Osteoblast (primary cell): ENCODE measurements at regions not wholly inside any gene's neighbourhood (a gene's known extent, or its start where the extent isn't known, plus 50 kb on each side); places are given as distances from the start of the nearest gene placed in this dataset.
"Not testable (repeated sequence)": the region's sequence is repeated elsewhere in the genome, so short reads cannot be mapped to it uniquely, and the experiment has no call there.

Experiments
- DNase-seq: peaks from one replicate; pipeline ENCODE4 v3.0.0; 2011; ENCODE audit warnings: low spot score, mixed read lengths; ENCODE audit not compliant: insufficient read length; ENCODE audit errors: missing footprints
- H2AFZ ChIP-seq: 2 replicates; pipeline ENCODE4 v1.6.0; 2011; ENCODE audit warnings: mild to moderate bottlenecking, low read length
- H3K27ac ChIP-seq: 2 replicates; pipeline ENCODE4 v1.5.1; 2011; ENCODE audit warnings: mild to moderate bottlenecking, low read depth, low read length, moderate library complexity
- H3K27me3 ChIP-seq: 2 replicates; pipeline ENCODE4 v1.6.0; 2012; ENCODE audit warnings: mild to moderate bottlenecking, control low read depth, inconsistent platforms, low read length, moderate library complexity; ENCODE audit not compliant: insufficient read depth
- H3K36me3 ChIP-seq: 2 replicates; pipeline ENCODE4 v1.5.1; 2011; ENCODE audit warnings: mild to moderate bottlenecking, low read length, control low read depth, moderate library complexity; ENCODE audit not compliant: insufficient read depth
- H3K4me1 ChIP-seq: 2 replicates; pipeline ENCODE4 v1.5.1; 2011; ENCODE audit warnings: mild to moderate bottlenecking, low read length, control low read depth, moderate library complexity; ENCODE audit not compliant: insufficient read depth
- H3K4me2 ChIP-seq: 2 replicates; pipeline ENCODE4 v1.6.0; 2011; ENCODE audit warnings: mild to moderate bottlenecking, low read length; ENCODE audit not compliant: insufficient read depth
- H3K4me3 ChIP-seq: fragments of 200-600 bp; sonication (generic); 3 replicates; pipeline ENCODE4 v1.5.1; 2012; ENCODE audit warnings: mild to moderate bottlenecking, low read length, inconsistent platforms; ENCODE audit not compliant: insufficient read depth
- H3K79me2 ChIP-seq: 2 replicates; pipeline ENCODE4 v1.6.0; 2012; ENCODE audit warnings: mild to moderate bottlenecking, low read length, control low read depth, inconsistent platforms; ENCODE audit not compliant: insufficient read depth
- H3K9me3 ChIP-seq: 2 replicates; pipeline ENCODE4 v1.5.1; 2011; ENCODE audit warnings: low read depth, low read length, control low read depth
- H4K20me1 ChIP-seq: 2 replicates; pipeline ENCODE4 v1.6.0; 2012; ENCODE audit warnings: mild to moderate bottlenecking, low read length, control low read depth; ENCODE audit not compliant: insufficient read depth
- CTCF ChIP-seq: IDR thresholded peaks from 2 replicates; pipeline ENCODE4 v1.5.1; 2011; ENCODE audit warnings: mild to moderate bottlenecking, low read depth, low read length, moderate library complexity; ENCODE audit errors: extremely low read depth

GRCh38 chr11:129645943-129646342 is 169.7 kb upstream of the TMEM45B start:
- H3K4me3 ChIP-seq = no peak overlapping the region

DNA sequence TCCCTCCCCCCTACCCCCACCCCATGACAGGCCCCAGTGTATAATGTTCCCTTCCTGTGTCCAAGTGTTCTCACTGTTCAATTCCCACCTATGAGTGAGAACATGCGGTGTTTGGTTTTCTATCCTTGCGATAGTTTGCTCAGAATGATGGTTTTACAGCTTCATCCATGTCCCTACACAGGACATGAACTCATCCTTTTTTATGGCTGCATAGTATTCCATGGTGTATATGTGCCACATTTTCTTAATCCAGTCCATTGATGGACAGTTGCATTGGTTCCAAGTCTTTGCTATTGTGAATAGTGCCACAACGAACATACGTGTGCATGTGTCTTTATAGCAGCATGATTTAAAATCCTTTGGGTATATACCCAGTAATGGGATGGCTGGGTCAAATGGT is 165.6 kb upstream of the TMEM45B start:
- not testable (repeated sequence) for H3K4me1 ChIP-seq

More at GRCh38 chr11:129645943-129646342, 169.7 kb upstream of the TMEM45B start:
- Histone ChIP-seq H3K4me2 (no peak overlapping the region), H3K4me1 (peaks cover 11% of the 10 kb centered on the region), H4K20me1 (no peaks in the 10 kb centered on the region), H3K27me3 (no peaks in the 10 kb centered on the region), H3K27ac (no peak overlapping the region), H2AFZ (no peak overlapping the region), H3K36me3 (no peaks in the 10 kb centered on the region), H3K79me2 (no peaks in the 10 kb centered on the region), H3K9me3 (no peaks in the 10 kb centered on the region)
- TF ChIP-seq CTCF = no peak
- no peak for DNase-seq

DNA sequence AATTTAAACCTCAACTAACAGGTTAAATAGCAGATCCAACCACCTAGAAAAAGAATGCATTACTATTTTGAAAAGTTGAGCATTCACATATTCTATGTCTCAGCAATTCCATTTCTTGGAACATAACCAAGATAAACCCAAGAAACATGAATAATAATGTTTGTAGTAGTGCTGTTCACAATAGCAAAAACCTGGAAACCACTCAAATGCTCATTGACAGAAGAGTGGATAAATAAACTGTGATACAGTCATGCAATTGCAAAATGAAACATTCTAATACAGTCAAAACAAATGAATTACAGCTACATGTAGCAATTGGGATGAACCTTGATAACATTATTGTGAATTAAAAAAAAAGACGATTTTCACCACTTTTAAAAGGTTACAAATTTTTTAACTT is 162.8 kb upstream of the TMEM45B start:
- Histone ChIP-seq H2AFZ (no peak overlapping the region), H4K20me1 (no peaks in the 10 kb centered on the region), H3K27me3 (no peaks in the 10 kb centered on the region), H3K27ac (no peak overlapping the region), H3K36me3 (no peaks in the 10 kb centered on the region), H3K4me3 (no peak overlapping the region), H3K4me2 (no peak overlapping the region), H3K79me2 (no peaks in the 10 kb centered on the region), H3K9me3 (peaks cover 2% of the 10 kb centered on the region), H3K4me1 (no peaks in the 10 kb centered on the region)
- no peak for TF ChIP-seq CTCF
- DNase-seq = peak; percentile 66

More for the DNA sequence above, 165.6 kb upstream of the TMEM45B start:
- H4K20me1 ChIP-seq, H3K4me3 ChIP-seq, H3K27me3 ChIP-seq, H3K27ac ChIP-seq, DNase-seq, H3K79me2 ChIP-seq, H3K4me2 ChIP-seq, H3K9me3 ChIP-seq, H3K36me3 ChIP-seq, H2AFZ ChIP-seq: not testable (repeated sequence)

GRCh38 chr11:129655247-129655832 is 160.3 kb upstream of the TMEM45B start:
- no peak overlapping the region for H3K4me3 ChIP-seq

More at GRCh38 chr11:129655247-129655832, 160.3 kb upstream of the TMEM45B start:
- no peak overlapping the region for H2AFZ ChIP-seq
- H3K79me2 ChIP-seq = no peaks in the 10 kb centered on the region
- no peaks in the 10 kb centered on the region for H3K36me3 ChIP-seq
- H3K27me3 ChIP-seq = no peaks in the 10 kb centered on the region
- no peaks in the 10 kb centered on the region for H3K4me1 ChIP-seq
- no peak for DNase-seq
- H3K9me3 ChIP-seq = peaks cover 2% of the 10 kb centered on the region
- no peak overlapping the region for H3K4me2 ChIP-seq
- TF ChIP-seq CTCF = no peak
- H3K27ac ChIP-seq = no peak overlapping the region
- H4K20me1 ChIP-seq = no peaks in the 10 kb centered on the region
